ENCODE measurements at regions not wholly inside any gene's neighbourhood (a gene's known extent, or its start where the extent isn't known, plus 50 kb on each side); places are given as distances from the start of the nearest gene placed in this dataset.

DNA sequence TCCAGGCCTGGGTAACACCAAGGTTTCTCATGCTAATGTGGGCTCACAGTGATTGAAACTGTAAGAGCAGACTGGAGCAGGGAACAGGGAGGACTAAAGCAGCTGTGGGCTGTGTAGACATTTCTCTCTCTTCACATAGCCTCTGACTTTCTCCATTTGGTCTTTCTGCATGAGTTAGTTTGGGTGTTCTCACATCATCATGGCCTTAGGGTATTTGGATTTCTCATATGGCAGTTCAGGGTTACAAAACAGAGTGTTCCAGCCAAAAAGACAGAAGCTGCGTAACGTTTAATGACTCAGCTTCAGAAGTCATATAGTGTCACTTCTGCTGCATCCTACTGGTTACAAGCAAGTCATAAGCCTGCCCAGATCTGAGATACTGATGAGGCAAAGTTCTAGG, 52.0 kb upstream of the OSBPL8 start:
- peaks cover 21% of the 10 kb centered on the region for H3K4me1 Mint-ChIP-seq (ENCODE audit: low read depth)
- peak overlapping the region; percentile 85 for H3K27ac Mint-ChIP-seq
- no peaks in the 10 kb centered on the region for H3K36me3 Mint-ChIP-seq (ENCODE audit: low read depth)
- TF ChIP-seq, protein P1, sequence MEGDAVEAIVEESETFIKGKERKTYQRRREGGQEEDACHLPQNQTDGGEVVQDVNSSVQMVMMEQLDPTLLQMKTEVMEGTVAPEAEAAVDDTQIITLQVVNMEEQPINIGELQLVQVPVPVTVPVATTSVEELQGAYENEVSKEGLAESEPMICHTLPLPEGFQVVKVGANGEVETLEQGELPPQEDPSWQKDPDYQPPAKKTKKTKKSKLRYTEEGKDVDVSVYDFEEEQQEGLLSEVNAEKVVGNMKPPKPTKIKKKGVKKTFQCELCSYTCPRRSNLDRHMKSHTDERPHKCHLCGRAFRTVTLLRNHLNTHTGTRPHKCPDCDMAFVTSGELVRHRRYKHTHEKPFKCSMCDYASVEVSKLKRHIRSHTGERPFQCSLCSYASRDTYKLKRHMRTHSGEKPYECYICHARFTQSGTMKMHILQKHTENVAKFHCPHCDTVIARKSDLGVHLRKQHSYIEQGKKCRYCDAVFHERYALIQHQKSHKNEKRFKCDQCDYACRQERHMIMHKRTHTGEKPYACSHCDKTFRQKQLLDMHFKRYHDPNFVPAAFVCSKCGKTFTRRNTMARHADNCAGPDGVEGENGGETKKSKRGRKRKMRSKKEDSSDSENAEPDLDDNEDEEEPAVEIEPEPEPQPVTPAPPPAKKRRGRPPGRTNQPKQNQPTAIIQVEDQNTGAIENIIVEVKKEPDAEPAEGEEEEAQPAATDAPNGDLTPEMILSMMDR (IDR thresholded peaks at IDR 0.05) = no peak
- peak; percentile 98 for DNase-seq
- H3K27me3 Mint-ChIP-seq (ENCODE audit: insufficient read depth) = no peaks in the 10 kb centered on the region
- H3K9me3 Mint-ChIP-seq = no peaks in the 10 kb centered on the region
- H3K4me3 Mint-ChIP-seq = peak overlapping the region; percentile 53

DNA sequence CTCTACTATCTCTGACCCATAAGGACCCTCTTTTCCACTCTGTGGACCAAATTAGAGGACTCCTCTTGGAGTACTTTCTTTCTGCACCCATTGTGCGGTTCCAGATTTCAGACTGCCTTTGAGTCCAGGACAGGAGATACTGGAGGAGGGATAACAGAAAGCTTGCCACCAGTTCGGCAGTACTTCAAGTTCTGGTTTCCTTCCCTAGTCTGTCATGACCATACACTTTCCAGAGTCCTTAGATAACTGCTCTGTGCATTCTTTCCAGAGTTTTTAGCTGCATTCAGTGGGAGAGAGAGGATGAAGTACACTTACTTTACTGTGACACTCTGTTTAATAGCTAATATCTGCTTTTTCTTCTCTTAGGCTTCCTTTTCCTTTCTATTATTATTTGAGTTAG, 54.8 kb upstream of the OSBPL8 start:
- Mint-ChIP-seq H3K4me1 (ENCODE audit: low read depth) (peaks cover 21% of the 10 kb centered on the region), H3K27me3 (ENCODE audit: insufficient read depth) (peaks cover 3% of the 10 kb centered on the region; the same call in 1 of the 2 replicates), H3K27ac (no peak overlapping the region), H3K36me3 (ENCODE audit: low read depth) (no peaks in the 10 kb centered on the region), H3K4me3 (no peak overlapping the region), H3K9me3 (no peaks in the 10 kb centered on the region)
- no peak for DNase-seq
- TF ChIP-seq, protein P1 (IDR thresholded peaks at IDR 0.05) = no peak

DNA sequence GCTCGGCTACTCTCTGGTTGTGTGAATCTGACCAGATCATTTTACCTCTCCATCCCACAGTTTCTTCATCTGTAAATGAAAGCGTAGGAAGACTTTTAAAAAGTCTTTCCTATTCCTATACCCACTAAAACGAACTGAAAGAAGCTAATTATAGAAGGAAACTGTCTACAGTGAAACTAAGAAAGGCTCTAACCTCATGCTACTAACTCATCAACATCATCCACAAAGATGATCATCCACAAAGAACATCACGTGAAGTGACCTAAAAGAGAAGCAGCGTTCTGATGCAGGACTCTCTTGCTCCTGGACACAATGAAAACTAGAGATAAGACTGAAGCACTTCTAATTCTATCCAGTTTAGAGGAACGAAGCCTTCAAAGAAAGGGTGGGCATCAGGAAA, 58.5 kb upstream of the OSBPL8 start:
- Mint-ChIP-seq H3K27me3 (ENCODE audit: insufficient read depth) (peaks cover 3% of the 10 kb centered on the region; the same call in 1 of the 2 replicates), H3K36me3 (ENCODE audit: low read depth) (no peaks in the 10 kb centered on the region), H3K27ac (no peak overlapping the region), H3K4me1 (ENCODE audit: low read depth) (peaks cover 8% of the 10 kb centered on the region), H3K9me3 (no peaks in the 10 kb centered on the region), H3K4me3 (no peak overlapping the region)
- TF ChIP-seq, protein P1 (IDR thresholded peaks at IDR 0.05) = no peak
- DNase-seq = no peak

DNA sequence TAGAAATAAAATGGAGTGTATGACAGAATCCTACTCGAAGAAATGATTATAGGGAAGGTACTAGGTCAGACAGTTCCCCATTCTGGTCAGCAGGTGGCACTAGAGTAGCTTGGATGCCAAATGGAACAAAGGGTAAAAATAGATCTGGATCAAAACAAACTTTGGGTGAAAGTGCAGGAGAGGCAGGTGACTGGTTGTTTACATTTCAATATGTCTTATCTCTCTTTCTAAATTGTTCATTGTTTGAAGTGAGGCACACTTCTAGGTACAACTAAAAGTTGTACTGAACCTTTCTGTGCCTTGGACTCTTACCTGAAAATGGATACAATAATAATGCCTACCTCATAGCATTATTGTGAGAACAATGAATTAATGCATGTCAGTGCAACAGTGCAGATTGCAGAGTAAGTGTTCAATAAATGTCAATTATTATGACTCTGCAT, 62.0 kb upstream of the OSBPL8 start:
- Mint-ChIP-seq H3K9me3 (no peaks in the 10 kb centered on the region), H3K4me3 (no peak overlapping the region), H3K27me3 (ENCODE audit: insufficient read depth) (peaks cover 3% of the 10 kb centered on the region; the same call in 1 of the 2 replicates), H3K27ac (no peak overlapping the region), H3K4me1 (ENCODE audit: low read depth) (peaks cover 29% of the 10 kb centered on the region), H3K36me3 (ENCODE audit: low read depth) (no peaks in the 10 kb centered on the region)
- DNase-seq = peak; percentile 58
- TF ChIP-seq, protein P1 (IDR thresholded peaks at IDR 0.05) = peak; percentile 98

GRCh38 chr12:76622351-76622750, 62.8 kb upstream of the OSBPL8 start:
- H3K4me3 Mint-ChIP-seq = no peak overlapping the region
- H3K4me1 Mint-ChIP-seq (ENCODE audit: low read depth) = peaks cover 29% of the 10 kb centered on the region
- no peaks in the 10 kb centered on the region for H3K9me3 Mint-ChIP-seq
- no peak for DNase-seq
- TF ChIP-seq, protein P1 (IDR thresholded peaks at IDR 0.05) = no peak
- no peak overlapping the region for H3K27ac Mint-ChIP-seq
- no peaks in the 10 kb centered on the region for H3K36me3 Mint-ChIP-seq (ENCODE audit: low read depth)
- peaks cover 3% of the 10 kb centered on the region; the same call in 1 of the 2 replicates for H3K27me3 Mint-ChIP-seq (ENCODE audit: insufficient read depth)

GRCh38 chr12:76622915-76623314, 63.3 kb upstream of the OSBPL8 start:
- TF ChIP-seq, protein P1 (IDR thresholded peaks at IDR 0.05) = no peak
- Mint-ChIP-seq H3K27me3 (ENCODE audit: insufficient read depth) (peaks cover 3% of the 10 kb centered on the region; the same call in 1 of the 2 replicates), H3K36me3 (ENCODE audit: low read depth) (no peaks in the 10 kb centered on the region), H3K4me3 (no peak overlapping the region), H3K4me1 (ENCODE audit: low read depth) (peaks cover 29% of the 10 kb centered on the region), H3K27ac (0 out of 2 replicates have a peak overlapping the region, but pooled peaks have one; percentile 9), H3K9me3 (no peaks in the 10 kb centered on the region)
- DNase-seq = no peak

Data from HFFc6 (cell line).